K562 (cell line): ENCODE measurements at regions not wholly inside any gene's neighbourhood (a gene's known extent, or its start where the extent isn't known, plus 50 kb on each side); places are given as distances from the start of the nearest gene placed in this dataset.

Source experiments
- ATAC-seq: fragments of 200-7000 bp; cut with Tn5 transposase; 3 replicates; pipeline ENCODE4 v1.9.1; 2020; ENCODE audit warnings: moderate library complexity
- BruUV-seq: library from RNA; stranded (reverse); fragments of 400-500 nt; replicated peaks from 2 replicates; lab custom pipeline; 2021; lab: Mats Ljungman, UMichigan
- CTCF ChIA-PET: fragments of 300-600 bp; formaldehyde crosslinking; extraction: SDS; loops from one replicate; lab custom pipeline; 2021; ENCODE audit warnings: low intra/inter-chr PET ratio; lab: Yijun Ruan, JAX
- POLR2A ChIA-PET: fragments of 300-600, 350-650 bp; sonication (Branson Sonifier 250); formaldehyde crosslinking; extraction: SDS; loops from one replicate; lab custom pipeline; 2021; ENCODE audit warnings: antibody characterized with exemption, inconsistent platforms; lab: Yijun Ruan, JAX
- DNase-seq, 4 experiments: peaks; one replicate each; pipeline versions ENCODE4 v3.0.0 to v3.0.0-alpha.2; 2011 to 2018; ENCODE audit warnings: low spot score in 3 of 4, mixed read lengths in 3 of 4; ENCODE audit errors: extremely low read depth in 1 of 4
- FAIRE-seq: peaks from 2 replicates; lab custom pipeline; 2011; peaks lifted over from hg19 to GRCh38; lab: Jason Lieb, UNC
- H2AFZ ChIP-seq: 2 replicates; pipeline ENCODE4 v1.6.0; 2011; ENCODE audit warnings: low read depth, low read length, control low read depth, inconsistent platforms
- H3K27ac ChIP-seq: fragments of 200-600 bp; 3 replicates; pipeline ENCODE4 v1.8.0; 2011; ENCODE audit warnings: low read depth, mild to moderate bottlenecking, control low read depth, inconsistent platforms, low read length, moderate library complexity, mixed read lengths; ENCODE audit errors: extremely low read depth
- H3K27me3 ChIP-seq, 2 experiments: fragments of 300-600 bp in 1 of 2; 2 replicates in 1 of 2; 3 replicates in 1 of 2; pipeline versions ENCODE4 v1.6.0 to v1.8.0; 2011; ENCODE audit warnings: inconsistent platforms in 2 of 2, low read length in 2 of 2, mild to moderate bottlenecking in 1 of 2, mixed read lengths in 1 of 2, moderate library complexity in 1 of 2; ENCODE audit not compliant: control insufficient read depth in 2 of 2, insufficient read depth in 2 of 2
- H3K36me3 ChIP-seq: fragments of 300-600 bp; 3 replicates; pipeline ENCODE4 v1.8.0; 2011; ENCODE audit warnings: mild to moderate bottlenecking, low read length, inconsistent platforms; ENCODE audit not compliant: control insufficient read depth, insufficient read depth
- H3K4me1 ChIP-seq, 2 experiments: fragments of 200-600 bp in 1 of 2; replicated peaks in 1 of 2; 2 replicates in 1 of 2; 3 replicates in 1 of 2; pipeline versions ENCODE4 v1.5.1 to v1.8.0; 2011; ENCODE audit warnings: inconsistent platforms in 2 of 2, low read length in 2 of 2, mild to moderate bottlenecking in 1 of 2, mixed read lengths in 1 of 2, moderate library complexity in 1 of 2; ENCODE audit not compliant: control insufficient read depth in 2 of 2, insufficient read depth in 2 of 2
- H3K4me2 ChIP-seq: 2 replicates; pipeline ENCODE4 v1.6.1; 2011; ENCODE audit warnings: low read length, control low read depth, inconsistent platforms, mixed read lengths; ENCODE audit not compliant: insufficient read depth
- H3K4me3 ChIP-seq: fragments of 200-600 bp; sonication (generic), shearing (Covaris generic); 2 replicates; pipeline ENCODE4 v1.5.1; 2016; ENCODE audit warnings: control low read depth, inconsistent platforms
- H3K79me2 ChIP-seq: fragments of 200-600 bp; 3 replicates; pipeline ENCODE4 v1.8.0; 2011; ENCODE audit warnings: low read length, inconsistent platforms; ENCODE audit not compliant: control insufficient read depth, insufficient read depth
- H3K9ac ChIP-seq, 2 experiments: 2 replicates each; pipeline versions ENCODE4 v1.6.0 to v1.6.1; 2011; ENCODE audit warnings: low read depth in 2 of 2, low read length in 2 of 2, control low read depth in 1 of 2, inconsistent platforms in 1 of 2, mild to moderate bottlenecking in 1 of 2, mixed read lengths in 1 of 2; ENCODE audit not compliant: insufficient read depth in 1 of 2
- H3K9me1 ChIP-seq: one replicate; pipeline ENCODE4 v1.6.0; 2011; ENCODE audit warnings: inconsistent platforms, mild to moderate bottlenecking, low read length, moderate library complexity; ENCODE audit not compliant: control insufficient read depth, insufficient read depth
- H3K9me3 ChIP-seq: replicated peaks from 2 replicates; pipeline ENCODE4 v1.5.1; 2011; ENCODE audit warnings: low read depth, low read length, inconsistent platforms; ENCODE audit not compliant: control insufficient read depth, insufficient read depth
- H4K20me1 ChIP-seq: replicated peaks from 2 replicates; pipeline ENCODE4 v1.6.1; 2011; ENCODE audit warnings: low read length, inconsistent platforms, mixed read lengths; ENCODE audit not compliant: control insufficient read depth, insufficient read depth
- SMARCC2 ChIP-seq: fragments of 450-650 bp; IDR thresholded peaks from 2 replicates; pipeline ENCODE4 v1.6.1; 2017; ENCODE audit warnings: antibody characterized with exemption, moderate library complexity, mild to moderate bottlenecking, low read depth
- ZNF316 ChIP-seq: fragments of 450-650 bp; IDR thresholded peaks from 2 replicates; pipeline ENCODE4 v1.6.1; 2016
- ZNF830 ChIP-seq: fragments of 250-450 bp; sonication (Bioruptor Pico); IDR thresholded peaks from 2 replicates; pipeline ENCODE4 v1.5.0; 2021; ENCODE audit warnings: mild to moderate bottlenecking
- WGBS: fragments of 100-300 bp; shearing (Covaris generic); methylation state at CpG from one replicate; pipeline ENCODE4 v1.1.6; 2016; ENCODE audit warnings: low coverage, mixed read lengths; ENCODE audit not compliant: insufficient coverage; ENCODE audit errors: missing lambda C conversion rate; 5-methylcytosine and 5-hydroxymethylcytosine counted together
- in situ Hi-C: fragments of 300-500 bp; cut with MboI; formaldehyde crosslinking; loops from 4 replicates; pipeline ENCODE4 v1.15.0; 2018; ENCODE audit warnings: inconsistent platforms, mixed read lengths
- intact Hi-C: fragments of 100-400 bp; cut with micrococcal nuclease; formaldehyde crosslinking; loops from 2 replicates; pipeline ENCODE4 v1.14.2; 2022
- TF ChIP-seq, protein P1 (sequence below): IDR thresholded peaks from 2 replicates; pipeline ENCODE4 v1.6.1; 2016; ENCODE audit warnings: missing genetic modification characterization, missing compliant biosample characterization
- TF ChIP-seq, protein P2 (sequence below): fragments of 250-450 bp; sonication (Bioruptor Pico); IDR thresholded peaks from 2 replicates; pipeline ENCODE4 v1.5.0; 2020; ENCODE audit warnings: mild to moderate bottlenecking, borderline replicate concordance

DNA sequence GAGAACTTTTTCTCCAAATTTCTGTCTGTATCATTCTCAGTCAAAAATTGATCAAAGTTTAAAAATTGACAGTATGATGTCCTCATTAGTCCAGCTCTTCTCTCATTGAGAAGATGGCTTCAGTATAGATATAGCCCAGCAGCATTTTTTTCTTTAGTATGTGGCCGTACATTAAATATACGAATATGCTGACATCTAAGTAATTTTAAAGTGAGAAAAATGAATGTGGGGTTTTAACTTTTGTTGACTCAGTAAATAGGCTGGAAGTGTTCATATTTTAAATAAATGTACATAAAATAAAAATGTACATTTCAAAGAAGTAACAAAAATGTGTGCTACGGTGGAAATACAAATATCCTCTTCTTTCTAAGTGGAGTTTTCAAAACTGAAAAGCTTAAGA is 123.5 kb upstream of the PKN2 start:
- TF ChIP-seq, protein P1, sequence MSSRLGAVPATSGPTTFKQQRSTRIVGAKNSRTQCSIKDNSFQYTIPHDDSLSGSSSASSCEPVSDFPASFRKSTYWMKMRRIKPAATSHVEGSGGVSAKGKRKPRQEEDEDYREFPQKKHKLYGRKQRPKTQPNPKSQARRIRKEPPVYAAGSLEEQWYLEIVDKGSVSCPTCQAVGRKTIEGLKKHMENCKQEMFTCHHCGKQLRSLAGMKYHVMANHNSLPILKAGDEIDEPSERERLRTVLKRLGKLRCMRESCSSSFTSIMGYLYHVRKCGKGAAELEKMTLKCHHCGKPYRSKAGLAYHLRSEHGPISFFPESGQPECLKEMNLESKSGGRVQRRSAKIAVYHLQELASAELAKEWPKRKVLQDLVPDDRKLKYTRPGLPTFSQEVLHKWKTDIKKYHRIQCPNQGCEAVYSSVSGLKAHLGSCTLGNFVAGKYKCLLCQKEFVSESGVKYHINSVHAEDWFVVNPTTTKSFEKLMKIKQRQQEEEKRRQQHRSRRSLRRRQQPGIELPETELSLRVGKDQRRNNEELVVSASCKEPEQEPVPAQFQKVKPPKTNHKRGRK: no peak
- TF ChIP-seq, protein P2, sequence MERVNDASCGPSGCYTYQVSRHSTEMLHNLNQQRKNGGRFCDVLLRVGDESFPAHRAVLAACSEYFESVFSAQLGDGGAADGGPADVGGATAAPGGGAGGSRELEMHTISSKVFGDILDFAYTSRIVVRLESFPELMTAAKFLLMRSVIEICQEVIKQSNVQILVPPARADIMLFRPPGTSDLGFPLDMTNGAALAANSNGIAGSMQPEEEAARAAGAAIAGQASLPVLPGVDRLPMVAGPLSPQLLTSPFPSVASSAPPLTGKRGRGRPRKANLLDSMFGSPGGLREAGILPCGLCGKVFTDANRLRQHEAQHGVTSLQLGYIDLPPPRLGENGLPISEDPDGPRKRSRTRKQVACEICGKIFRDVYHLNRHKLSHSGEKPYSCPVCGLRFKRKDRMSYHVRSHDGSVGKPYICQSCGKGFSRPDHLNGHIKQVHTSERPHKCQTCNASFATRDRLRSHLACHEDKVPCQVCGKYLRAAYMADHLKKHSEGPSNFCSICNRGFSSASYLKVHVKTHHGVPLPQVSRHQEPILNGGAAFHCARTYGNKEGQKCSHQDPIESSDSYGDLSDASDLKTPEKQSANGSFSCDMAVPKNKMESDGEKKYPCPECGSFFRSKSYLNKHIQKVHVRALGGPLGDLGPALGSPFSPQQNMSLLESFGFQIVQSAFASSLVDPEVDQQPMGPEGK (CRISPR knock-in tag): no peak
- no peak for TF ChIP-seq SMARCC2
- TF ChIP-seq ZNF316: peak; percentile 39; the same call in 1 of the 2 replicates
- TF ChIP-seq ZNF830 (CRISPR knock-in tag): no peak
- CTCF ChIA-PET: no interaction called here
- Histone ChIP-seq H3K9me1 (no peaks in the 10 kb centered on the region), H3K36me3 (no peaks in the 10 kb centered on the region), H2AFZ (no peak overlapping the region), H3K4me1 (no peaks in the 10 kb centered on the region; a peak in 1 of 5 replicates), H3K4me2 (no peak overlapping the region), H3K9ac (no peak overlapping the region), H3K9me3 (no peaks in the 10 kb centered on the region), H4K20me1 (no peaks in the 10 kb centered on the region), H3K27me3 (peaks cover 0 to 3% of the 10 kb centered on the region in 2 experiments; a peak in 1 of 5 replicates), H3K79me2 (no peaks in the 10 kb centered on the region), H3K4me3 (no peak overlapping the region), H3K27ac (no peak overlapping the region)
- WGBS: 4% methylated on average over 3 of the region's 3 CpGs
- ATAC-seq (no peak), FAIRE-seq (no peak), DNase-seq (no peak)
- POLR2A ChIA-PET: no interaction called here
- in situ Hi-C loops: no loop called here
- intact Hi-C loops: no loop called here
- BruUV-seq: no TSS peak
